NCI-H2029 treated with DMSO at 0.1 percent for 48 hours (cell line): ENCODE measurements at regions not wholly inside any gene's neighbourhood (a gene's known extent, or its start where the extent isn't known, plus 50 kb on each side); places are given as distances from the start of the nearest gene placed in this dataset.
A peak's percentile ranks its signal among the peaks of the same experiment; 100 is the strongest.

Source experiments
- DNase-seq: peaks from one replicate; lab custom pipeline; 2025; lab: John Stamatoyannopoulos, UW

- no peak for DNase-seq
Measured at GRCh38 chr9:118515947-118516346, 811.7 kb downstream of the TLR4 start.

- DNase-seq = no peak
Measured at GRCh38 chr9:118521261-118521660, 817.1 kb downstream of the TLR4 start.

- peak; percentile 42 for DNase-seq
Measured at GRCh38 chr9:118522093-118523028, 818.2 kb downstream of the TLR4 start.

- DNase-seq = no peak
Measured at GRCh38 chr9:118527261-118527660, 823.1 kb downstream of the TLR4 start.

- no peak for DNase-seq
Measured at GRCh38 chr9:118529210-118529609, 825.0 kb downstream of the TLR4 start.

GRCh38 chr9:118529624-118530214, 825.5 kb downstream of the TLR4 start:
- no peak for DNase-seq

GRCh38 chr9:118532592-118532991, 828.4 kb downstream of the TLR4 start:
- DNase-seq = no peak

GRCh38 chr9:118533101-118533500, 828.9 kb downstream of the TLR4 start:
- DNase-seq = no peak

- no peak for DNase-seq
Measured at GRCh38 chr9:118533850-118534249, 829.6 kb downstream of the TLR4 start.

GRCh38 chr9:118536153-118536552, 832.0 kb downstream of the TLR4 start:
- DNase-seq = no peak

- DNase-seq = no peak
Measured at GRCh38 chr9:118538959-118539358, 830.3 kb downstream of the BRINP1 start.

GRCh38 chr9:118553465-118553864, 815.8 kb downstream of the BRINP1 start:
- DNase-seq = no peak

GRCh38 chr9:118554987-118555386, 814.2 kb downstream of the BRINP1 start:
- no peak for DNase-seq

- DNase-seq = no peak
Measured at GRCh38 chr9:118558026-118558425, 811.2 kb downstream of the BRINP1 start.

GRCh38 chr9:118558891-118559290, 810.3 kb downstream of the BRINP1 start:
- DNase-seq = no peak

- DNase-seq = peak; percentile 14
Measured at GRCh38 chr9:118561051-118561450, 808.2 kb downstream of the BRINP1 start.

- DNase-seq = no peak
Measured at GRCh38 chr9:118563677-118564076, 805.6 kb downstream of the BRINP1 start.

- DNase-seq = no peak
Measured at GRCh38 chr9:118567861-118568260, 801.4 kb downstream of the BRINP1 start.

GRCh38 chr9:118568704-118569103, 800.5 kb downstream of the BRINP1 start:
- DNase-seq = no peak

GRCh38 chr9:118569148-118569547, 800.1 kb downstream of the BRINP1 start:
- DNase-seq = no peak

- DNase-seq = no peak
Measured at GRCh38 chr9:118570066-118570465, 799.2 kb downstream of the BRINP1 start.

- no peak for DNase-seq
Measured at GRCh38 chr9:118575341-118576070, 793.7 kb downstream of the BRINP1 start.

GRCh38 chr9:118577121-118577520, 792.1 kb downstream of the BRINP1 start:
- DNase-seq = no peak
